Smooth muscle cell (in vitro differentiated cells): ENCODE measurements at regions not wholly inside any gene's neighbourhood (a gene's known extent, or its start where the extent isn't known, plus 50 kb on each side); places are given as distances from the start of the nearest gene placed in this dataset.

ENCODE experiments used
- DNase-seq: peaks from one replicate; lab custom pipeline; 2025; ENCODE audit not compliant: unreplicated experiment; lab: John Stamatoyannopoulos, UW
- H2AFZ ChIP-seq: fragments of 200-600 bp; sonication (generic); 2 replicates; pipeline ENCODE4 v1.6.0; 2016; ENCODE audit warnings: antibody characterized with exemption, low read depth, mild to moderate bottlenecking
- H3F3A ChIP-seq: fragments of 200-600 bp; sonication (generic); 2 replicates; pipeline ENCODE4 v1.6.0; 2017; ENCODE audit warnings: antibody characterized with exemption, low read depth
- H3K27ac ChIP-seq: fragments of 200-600 bp; sonication (generic); 2 replicates; pipeline ENCODE4 v1.5.1; 2016; ENCODE audit warnings: low read depth, mild to moderate bottlenecking
- H3K27me3 ChIP-seq: fragments of 200-600 bp; sonication (generic); 2 replicates; pipeline ENCODE4 v1.6.1; 2016; ENCODE audit warnings: low read depth, mild to moderate bottlenecking
- H3K36me3 ChIP-seq: fragments of 200-600 bp; sonication (generic); 2 replicates; pipeline ENCODE4 v1.5.1; 2016; ENCODE audit warnings: low read depth
- H3K4me1 ChIP-seq: fragments of 200-600 bp; sonication (generic); 2 replicates; pipeline ENCODE4 v1.5.1; 2016; ENCODE audit warnings: low read depth
- H3K4me2 ChIP-seq: fragments of 200-600 bp; sonication (generic); 2 replicates; pipeline ENCODE4 v1.6.0; 2016; ENCODE audit warnings: mild to moderate bottlenecking
- H3K4me3 ChIP-seq: fragments of 200-600 bp; sonication (generic); 2 replicates; pipeline ENCODE4 v1.5.1; 2016; ENCODE audit warnings: mild to moderate bottlenecking
- H3K79me2 ChIP-seq: fragments of 200-600 bp; sonication (generic); 2 replicates; pipeline ENCODE4 v1.6.0; 2016; ENCODE audit warnings: low read depth, mild to moderate bottlenecking
- H3K9ac ChIP-seq: fragments of 200-600 bp; sonication (generic); 2 replicates; pipeline ENCODE4 v1.6.0; 2016; ENCODE audit warnings: low read depth
- H3K9me3 ChIP-seq: fragments of 200-600 bp; sonication (generic); replicated peaks from 2 replicates; pipeline ENCODE4 v1.5.1; 2016; ENCODE audit warnings: low read depth
- H4K20me1 ChIP-seq: fragments of 200-600 bp; sonication (generic); 2 replicates; pipeline ENCODE4 v1.6.0; 2016; ENCODE audit warnings: low read depth
- CTCF ChIP-seq: fragments of 200-600 bp; sonication (generic); IDR thresholded peaks from 2 replicates; pipeline ENCODE4 v1.5.1; 2017; ENCODE audit warnings: borderline replicate concordance, mild to moderate bottlenecking, antibody characterized with exemption; ENCODE audit not compliant: insufficient read depth, poor library complexity, severe bottlenecking
- WGBS: methylation state at CpG from one replicate; pipeline ENCODE4 v1.1.7; 2016; ENCODE audit warnings: low lambda C conversion rate; 5-methylcytosine and 5-hydroxymethylcytosine counted together

GRCh38 chr5:74423383-74423782 is 217.1 kb downstream of the ENC1 start:
- no peak for DNase-seq
- Histone ChIP-seq H3K9me3 (no peaks in the 10 kb centered on the region), H3K4me1 (peaks cover 12% of the 10 kb centered on the region), H3K27me3 (no peaks in the 10 kb centered on the region), H3K4me3 (no peak overlapping the region), H3K79me2 (no peaks in the 10 kb centered on the region), H3K27ac (no peak overlapping the region), H2AFZ (no peak overlapping the region), H3K9ac (no peak overlapping the region), H3K4me2 (no peak overlapping the region), H4K20me1 (no peaks in the 10 kb centered on the region), H3F3A (peaks cover 15% of the 10 kb centered on the region), H3K36me3 (no peaks in the 10 kb centered on the region)
- WGBS = 71% methylated on average over 1 of the region's 1 CpG
- TF ChIP-seq CTCF = no peak

GRCh38 chr5:74422671-74423070 is 217.9 kb downstream of the ENC1 start:
- Histone ChIP-seq H3F3A (peaks cover 19% of the 10 kb centered on the region), H3K79me2 (no peaks in the 10 kb centered on the region), H3K4me2 (no peak overlapping the region), H3K36me3 (no peaks in the 10 kb centered on the region), H3K4me3 (no peak overlapping the region), H4K20me1 (no peaks in the 10 kb centered on the region), H3K4me1 (peaks cover 15% of the 10 kb centered on the region), H3K27me3 (no peaks in the 10 kb centered on the region), H3K9ac (no peak overlapping the region), H3K9me3 (no peaks in the 10 kb centered on the region), H3K27ac (no peak overlapping the region), H2AFZ (no peak overlapping the region)
- TF ChIP-seq CTCF = no peak
- no peak for DNase-seq
- 45% methylated on average over 4 of the region's 4 CpGs for WGBS

- H3K4me1 ChIP-seq = peaks cover 15% of the 10 kb centered on the region
- H3K27me3 ChIP-seq = no peaks in the 10 kb centered on the region
- no peak overlapping the region for H3K4me3 ChIP-seq
- no peak for DNase-seq
- no peak overlapping the region for H3K27ac ChIP-seq
- H3F3A ChIP-seq = peaks cover 23% of the 10 kb centered on the region
- no peak overlapping the region for H2AFZ ChIP-seq
- no peaks in the 10 kb centered on the region for H4K20me1 ChIP-seq
- WGBS = 91% methylated on average over 3 of the region's 3 CpGs
- no peak overlapping the region for H3K4me2 ChIP-seq
- no peaks in the 10 kb centered on the region for H3K36me3 ChIP-seq
- H3K9me3 ChIP-seq = no peaks in the 10 kb centered on the region
- H3K9ac ChIP-seq = no peak overlapping the region
- no peaks in the 10 kb centered on the region for H3K79me2 ChIP-seq
- no peak for TF ChIP-seq CTCF
These were observed 218.5 kb downstream of the ENC1 start for GRCh38 chr5:74422030-74422429.

- 56% methylated on average over 1 of the region's 1 CpG for WGBS
- Histone ChIP-seq H2AFZ (no peak overlapping the region), H3K9me3 (no peaks in the 10 kb centered on the region), H3K4me2 (no peak overlapping the region), H4K20me1 (no peaks in the 10 kb centered on the region), H3K4me1 (peaks cover 15% of the 10 kb centered on the region), H3K36me3 (no peaks in the 10 kb centered on the region), H3K9ac (no peak overlapping the region), H3K79me2 (no peaks in the 10 kb centered on the region), H3K27me3 (no peaks in the 10 kb centered on the region), H3K27ac (no peak overlapping the region), H3F3A (peaks cover 30% of the 10 kb centered on the region), H3K4me3 (no peak overlapping the region)
- DNase-seq = no peak
- TF ChIP-seq CTCF = no peak
These were observed 219.2 kb downstream of the ENC1 start for GRCh38 chr5:74421377-74421776.
